ENCODE measurements at regions not wholly inside any gene's neighbourhood (a gene's known extent, or its start where the extent isn't known, plus 50 kb on each side); places are given as distances from the start of the nearest gene placed in this dataset.

DNA sequence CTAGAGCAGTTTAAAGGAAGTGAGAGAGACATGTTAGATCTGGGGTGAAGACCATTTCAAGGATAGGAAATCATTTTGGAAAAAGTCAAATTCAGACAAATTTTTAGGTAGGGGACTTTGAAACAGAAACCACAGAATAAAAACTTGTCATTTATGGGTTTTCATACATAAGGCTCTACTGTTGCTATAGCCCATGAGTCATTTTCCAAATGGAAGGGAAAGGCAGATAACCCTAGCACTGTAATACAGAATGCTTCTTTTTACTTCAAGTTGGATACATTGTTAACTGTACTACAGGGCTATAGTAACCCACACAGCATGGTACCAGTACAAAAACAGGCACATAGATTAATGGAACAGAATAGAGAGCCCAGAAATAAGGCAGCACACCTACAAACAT, 455.4 kb downstream of the EBF1 start:
- DNase-seq: no peak

DNA sequence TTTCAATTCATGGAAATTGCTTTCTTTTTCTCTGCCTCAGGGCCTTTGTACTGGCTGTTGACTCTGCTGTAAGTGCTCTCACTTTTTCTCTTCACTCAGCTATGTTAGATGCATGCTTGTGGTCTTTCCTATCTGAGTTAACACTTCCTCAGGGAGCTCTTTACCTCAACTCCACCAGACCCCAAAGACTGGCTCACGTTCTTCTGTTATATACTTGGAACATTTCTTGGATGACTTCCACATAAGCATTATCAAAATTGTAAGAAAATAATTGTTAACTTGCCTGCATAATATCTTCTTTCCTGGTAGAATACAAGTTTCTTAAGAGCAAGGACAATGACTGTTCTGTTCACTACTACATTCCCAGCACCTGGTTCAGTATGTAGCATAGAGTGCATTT, 455.9 kb downstream of the EBF1 start:
- DNase-seq: no peak

DNA sequence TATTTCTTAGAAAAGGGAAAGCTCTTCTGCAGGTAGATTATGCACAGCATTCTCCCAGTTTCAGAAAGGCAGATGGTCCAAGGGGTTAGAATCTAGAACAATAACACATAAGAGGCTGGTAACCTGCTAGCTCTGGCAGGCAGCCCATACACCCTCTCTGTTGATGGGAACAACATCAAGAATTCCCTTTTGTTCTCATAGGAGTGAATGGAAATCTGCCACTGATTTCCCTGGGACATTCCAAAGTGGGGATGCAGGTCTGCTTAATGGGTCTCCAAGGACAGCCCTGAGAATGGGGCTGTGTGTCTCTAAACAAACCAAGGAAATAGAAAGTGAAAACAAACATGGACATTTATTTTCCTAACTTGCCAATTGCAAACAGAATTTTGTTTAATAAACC, 456.8 kb downstream of the EBF1 start:
- DNase-seq: no peak

DNA sequence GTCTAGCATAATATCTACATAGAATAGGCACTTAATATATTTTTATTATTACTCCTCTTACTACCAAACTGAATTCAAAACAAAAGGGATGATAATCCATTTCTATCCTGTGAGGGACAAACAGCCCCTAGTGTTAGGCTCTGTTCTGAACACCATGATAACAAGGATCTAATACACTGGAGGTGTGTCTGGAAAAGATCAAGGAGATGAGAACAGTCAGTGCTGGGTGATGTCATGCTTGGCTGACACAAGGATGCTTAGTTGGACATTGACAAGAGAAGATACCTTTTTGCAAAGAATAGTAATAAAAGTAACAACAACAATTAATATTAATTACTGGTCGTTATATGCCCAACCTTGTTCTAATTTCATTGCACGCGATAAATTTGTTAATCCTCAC, 458.7 kb downstream of the EBF1 start:
- no peak for DNase-seq

DNA sequence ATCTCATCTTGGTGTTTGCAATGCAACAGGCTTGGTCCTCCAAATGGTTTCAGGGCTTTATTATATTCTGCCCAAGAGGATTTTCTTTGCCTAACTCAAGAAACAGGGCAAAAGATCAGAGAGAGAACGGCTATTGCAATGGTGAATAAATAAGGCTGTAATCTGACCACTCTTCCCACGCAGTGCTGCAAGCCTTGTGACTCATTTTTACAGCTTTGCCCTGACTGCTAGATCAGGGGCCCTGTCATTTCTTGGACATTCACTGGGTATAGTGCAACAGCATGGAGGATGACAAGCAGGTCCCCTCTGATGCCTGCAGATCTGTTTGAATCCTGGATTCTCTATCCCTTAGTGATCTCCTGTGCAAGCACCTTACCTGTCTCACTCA, 459.1 kb downstream of the EBF1 start:
- DNase-seq: peak; percentile 6

DNA sequence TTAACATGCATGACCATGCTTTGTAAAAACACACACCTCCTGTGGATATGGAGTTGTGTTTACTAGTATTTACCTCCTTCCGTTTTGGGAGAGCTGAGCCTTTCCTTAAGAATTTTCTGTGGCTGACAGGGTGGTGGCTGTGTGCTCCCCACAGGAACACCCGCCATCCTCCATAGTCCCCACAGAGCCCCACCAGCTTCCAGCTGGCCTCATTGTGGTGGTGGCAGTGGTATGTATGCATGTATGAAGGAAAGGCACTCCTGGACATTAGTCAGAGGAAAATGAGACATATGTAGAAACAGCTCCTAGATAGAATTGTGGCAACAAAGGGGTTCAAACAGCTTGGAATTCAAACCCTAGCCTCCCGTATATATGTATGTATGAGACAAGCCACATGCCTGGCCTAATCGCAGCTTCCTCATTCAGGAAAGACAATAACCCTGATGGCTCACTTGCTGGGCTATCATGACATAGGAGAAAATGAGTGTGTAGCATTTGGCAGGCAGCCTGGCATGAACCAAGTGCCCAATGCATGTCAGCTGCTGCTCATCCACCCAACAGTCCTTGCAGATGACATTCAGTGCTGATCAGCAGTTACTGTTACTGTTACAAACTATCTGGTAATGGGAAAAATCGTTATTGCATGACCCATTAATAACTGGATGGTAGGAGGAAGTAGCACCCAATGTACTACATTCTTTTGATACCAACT, 459.7 kb downstream of the EBF1 start:
- DNase-seq: no peak

DNA sequence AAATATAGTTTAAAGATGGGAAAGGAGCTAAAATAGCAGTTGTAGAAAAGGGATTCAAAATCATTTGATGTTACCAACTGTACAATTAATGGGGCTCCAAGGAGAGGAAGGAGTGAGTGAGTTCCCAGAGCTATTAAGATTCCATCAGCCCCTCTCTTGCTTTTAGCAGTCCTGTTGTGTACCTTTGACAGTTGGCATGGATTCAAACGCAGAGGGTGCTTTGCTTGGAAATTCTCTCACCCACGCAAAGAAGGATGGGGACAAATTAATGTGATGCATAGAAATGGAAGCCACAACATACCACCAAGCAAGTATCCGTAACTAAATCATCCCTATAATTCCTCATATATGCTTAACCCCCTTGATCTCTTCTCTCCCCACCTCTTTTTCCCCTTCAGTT, 461.3 kb downstream of the EBF1 start:
- DNase-seq: no peak

DNA sequence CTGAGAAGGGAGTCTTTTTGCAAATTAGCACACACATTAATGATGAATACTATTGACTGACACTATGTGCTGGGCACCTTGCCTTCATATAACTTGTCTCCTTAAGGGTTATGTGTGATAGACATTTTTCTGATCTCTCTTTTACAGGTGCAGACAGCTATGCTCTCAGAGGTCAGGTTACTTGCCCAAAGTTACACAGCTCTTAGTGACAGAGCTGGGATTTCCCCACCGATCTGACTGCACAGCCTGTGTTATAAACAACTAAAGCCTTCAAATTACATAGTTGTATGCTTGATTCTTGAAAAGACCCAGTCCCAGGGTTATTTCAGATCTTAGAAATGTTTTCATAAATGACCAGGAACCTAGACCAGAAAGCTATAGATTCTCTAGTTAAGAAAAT, 462.7 kb downstream of the EBF1 start:
- no peak for DNase-seq

DNA sequence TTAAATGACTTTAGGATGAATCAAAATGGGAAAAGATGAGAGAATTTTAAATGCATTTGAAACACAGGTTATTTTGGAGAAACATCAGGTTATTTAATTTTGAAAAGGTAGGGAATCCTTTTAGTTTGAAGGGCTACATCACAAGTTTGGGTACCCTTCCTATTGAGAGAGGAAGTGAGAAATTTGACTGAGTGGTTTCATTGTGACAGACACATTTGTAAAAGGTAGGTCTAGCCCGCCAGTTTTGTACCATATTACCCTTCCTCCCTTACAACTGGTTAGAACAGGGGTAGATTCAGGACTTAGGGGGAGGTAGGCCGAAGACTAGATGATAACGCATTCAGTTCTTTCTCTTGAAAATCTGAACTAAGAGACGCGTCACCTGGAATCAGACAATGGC, 464.2 kb downstream of the EBF1 start:
- no peak for DNase-seq

DNA sequence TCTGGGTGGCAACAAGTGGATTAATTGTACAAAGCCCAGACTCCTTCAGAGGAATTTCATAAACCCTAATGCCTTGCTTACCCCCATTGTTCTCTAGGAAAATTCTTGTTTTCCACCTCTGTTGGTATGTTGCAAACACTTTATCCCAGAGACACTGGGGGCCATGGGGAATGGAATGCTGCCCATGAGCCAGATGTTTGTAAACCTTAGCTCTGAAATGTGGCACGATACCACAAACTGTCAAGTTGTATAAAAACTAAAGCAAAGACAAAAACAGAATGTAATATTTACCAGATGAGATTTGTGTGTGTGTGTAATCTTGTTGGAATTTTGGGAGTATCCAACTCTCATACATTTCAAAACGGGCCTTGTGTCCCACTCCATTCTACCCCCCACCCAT, 465.0 kb downstream of the EBF1 start:
- DNase-seq: no peak

DNA sequence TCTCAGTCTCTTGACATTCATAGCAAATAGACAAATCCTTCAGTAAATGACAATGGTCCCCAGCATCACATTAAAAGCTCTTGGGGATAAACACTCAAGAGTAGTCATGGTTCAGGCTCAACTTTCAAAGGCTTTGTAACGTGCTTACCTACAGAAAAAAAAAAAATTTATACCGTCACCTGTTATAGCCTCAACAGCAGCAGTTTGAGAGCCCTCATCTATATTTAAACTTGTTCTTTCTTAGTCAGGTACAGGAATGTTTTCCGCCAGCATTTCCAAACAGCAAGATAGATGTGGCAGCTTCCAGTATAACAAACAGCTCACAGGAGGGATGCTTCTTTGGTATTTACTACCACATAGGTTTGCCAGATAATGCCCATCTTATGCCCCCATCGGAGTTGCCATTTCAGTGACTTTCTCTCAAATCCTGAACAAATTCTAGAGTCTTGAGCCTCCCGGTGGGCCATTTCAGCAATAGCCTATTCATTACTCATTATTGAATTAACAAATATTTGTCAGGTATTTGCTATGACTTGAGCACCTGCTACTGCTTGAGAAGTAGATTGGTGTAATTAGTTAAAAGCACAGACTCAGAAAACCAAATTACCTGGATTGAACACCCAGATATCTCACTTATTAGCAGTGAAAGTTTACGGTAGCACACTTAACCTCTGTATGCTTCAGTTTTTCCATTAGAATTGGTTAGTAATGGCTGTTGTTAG, 470.0 kb downstream of the EBF1 start:
- DNase-seq: no peak

DNA sequence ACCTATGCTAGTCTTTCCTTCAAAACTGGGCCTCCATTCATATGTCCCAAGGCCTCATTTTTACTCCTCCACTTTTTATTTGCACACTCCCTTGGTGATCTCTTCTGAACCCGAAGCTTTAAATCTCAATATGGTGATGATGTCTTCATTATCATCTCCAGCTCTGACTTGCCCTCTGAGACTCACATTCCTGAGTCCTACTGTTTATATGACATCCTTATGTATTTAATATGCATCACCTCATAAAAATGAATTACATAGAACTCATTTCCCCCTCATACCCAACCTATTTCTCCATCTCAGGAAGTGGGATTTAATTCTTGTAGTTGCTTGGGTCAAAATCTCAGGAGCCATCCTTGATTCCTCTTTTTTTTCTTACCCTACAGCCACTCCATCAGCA, 473.0 kb downstream of the EBF1 start:
- no peak for DNase-seq

DNA sequence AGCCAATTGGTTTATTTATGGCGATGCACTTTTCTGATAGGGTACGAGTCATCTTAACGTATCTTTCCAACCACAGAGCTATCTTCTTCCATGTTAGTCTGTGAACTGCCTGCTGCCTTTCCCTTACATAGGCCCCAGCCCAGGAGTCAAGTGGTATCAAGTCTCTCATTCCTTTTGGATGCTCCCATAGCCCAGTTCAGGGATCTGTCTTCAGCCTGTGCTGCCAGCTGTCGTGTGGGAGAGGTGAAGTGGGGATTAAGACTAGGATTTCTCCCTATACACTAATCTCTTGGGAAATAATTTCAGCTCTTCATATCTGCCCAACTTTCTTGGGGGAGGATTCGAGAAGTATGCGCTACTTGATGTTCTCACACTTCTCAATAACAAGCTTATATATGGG, 475.7 kb downstream of the EBF1 start:
- no peak for DNase-seq

DNA sequence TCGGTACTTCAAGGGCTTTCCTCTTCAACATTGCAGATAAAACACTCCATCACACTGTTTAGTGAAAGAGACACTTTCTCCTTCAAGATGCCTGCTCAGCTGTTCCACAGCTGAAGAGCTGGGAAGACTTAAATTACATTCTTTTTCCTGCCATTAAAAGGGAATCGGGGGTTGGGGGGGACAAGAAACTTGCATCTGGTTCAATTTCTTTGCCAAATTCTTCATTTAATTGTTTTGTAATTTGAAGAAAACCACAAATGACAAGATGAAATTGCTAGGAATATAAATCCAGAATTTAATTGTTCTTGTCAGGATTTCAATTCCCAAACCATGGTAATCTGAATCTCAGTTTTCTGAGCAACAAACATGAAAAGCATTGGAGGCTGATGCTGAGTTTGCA, 478.3 kb downstream of the EBF1 start:
- DNase-seq: no peak

DNA sequence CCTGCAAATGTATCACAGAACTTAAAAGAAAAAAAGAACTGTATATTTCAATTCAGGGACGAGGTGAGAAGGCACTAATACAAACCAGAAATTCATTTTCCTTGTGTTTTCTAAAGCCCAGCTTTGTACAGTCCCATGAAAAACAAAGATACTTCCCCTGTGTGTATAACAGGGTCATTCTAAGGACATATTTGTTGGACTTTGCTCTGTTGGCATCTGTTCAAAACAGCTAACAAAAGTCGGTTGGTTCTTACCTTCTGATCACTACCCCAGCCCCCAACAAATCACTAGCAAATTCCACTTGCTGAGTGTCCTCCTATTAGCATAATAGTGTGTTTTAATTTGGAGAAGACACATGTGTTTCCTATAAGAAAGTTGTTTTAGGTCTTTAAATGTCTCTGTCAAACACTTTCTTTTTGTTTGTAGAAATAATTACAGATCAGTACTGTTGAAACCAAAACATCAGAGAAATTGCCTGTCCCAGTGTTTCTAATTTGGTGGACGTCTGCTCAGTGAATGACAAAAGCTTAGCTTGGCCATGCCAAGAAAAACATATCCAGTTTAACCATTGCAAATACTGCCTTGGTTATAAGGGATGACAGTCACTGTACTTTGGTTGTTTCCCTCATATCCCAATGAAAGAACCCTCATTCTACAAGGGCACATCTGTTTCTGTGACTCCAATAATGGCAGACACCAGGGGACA, 480.5 kb downstream of the EBF1 start:
- no peak for DNase-seq

DNA sequence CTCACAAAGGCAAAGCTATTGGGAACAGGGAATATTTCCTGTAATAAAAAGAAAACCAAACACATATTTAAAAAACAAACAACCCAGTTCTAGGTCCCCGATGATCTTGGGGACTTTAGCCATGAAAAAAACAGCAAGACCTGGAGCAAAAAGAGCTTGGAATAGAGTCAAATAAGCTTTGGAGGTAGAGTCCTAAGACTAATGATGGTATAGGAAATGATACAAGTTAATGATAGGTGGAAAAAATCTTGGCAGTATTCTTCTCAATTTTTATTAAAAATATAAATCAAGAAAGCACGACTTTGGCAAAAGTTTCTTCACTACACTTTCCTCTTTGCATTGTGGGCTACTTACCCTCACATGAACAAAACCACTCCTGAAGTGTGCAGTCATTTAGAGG, 481.5 kb downstream of the EBF1 start:
- DNase-seq: no peak

DNA sequence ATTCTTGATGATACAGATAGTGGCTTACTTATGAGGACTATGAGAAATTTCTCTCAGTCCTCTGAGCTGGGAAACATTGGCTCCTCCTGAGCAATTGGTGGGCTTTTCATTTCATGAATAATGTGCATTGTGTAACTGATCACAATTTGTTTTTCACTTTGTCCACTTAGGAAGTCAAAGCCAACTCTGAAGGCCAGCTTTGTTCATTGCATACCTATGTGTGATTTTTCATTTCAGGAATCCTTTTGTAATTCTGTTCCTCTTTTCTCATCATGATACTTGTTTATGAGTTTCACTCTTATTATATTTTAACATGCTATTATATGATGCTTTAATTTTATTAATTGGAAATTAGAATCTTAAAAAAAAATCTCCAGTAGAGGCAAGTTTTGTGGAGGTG, 483.0 kb downstream of the EBF1 start:
- no peak for DNase-seq

DNA sequence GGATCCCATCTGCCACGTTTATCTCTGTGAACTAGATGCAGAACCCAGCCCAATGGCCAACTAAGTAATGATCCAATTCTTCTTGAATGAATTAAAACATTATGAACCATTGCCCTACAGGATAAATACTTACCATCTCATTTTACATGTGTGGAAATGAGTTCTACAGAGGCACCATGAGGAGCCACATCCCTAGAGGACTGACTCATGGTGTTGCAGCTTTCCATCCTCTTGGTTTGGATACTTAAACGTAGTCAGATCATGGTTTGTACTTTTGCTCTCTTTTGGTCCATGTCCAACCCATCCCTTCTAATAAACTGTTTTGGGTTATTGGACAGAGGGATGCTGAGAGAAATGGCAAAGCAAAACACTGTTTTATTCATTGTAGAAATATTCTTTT, 484.8 kb downstream of the EBF1 start:
- DNase-seq: no peak

DNA sequence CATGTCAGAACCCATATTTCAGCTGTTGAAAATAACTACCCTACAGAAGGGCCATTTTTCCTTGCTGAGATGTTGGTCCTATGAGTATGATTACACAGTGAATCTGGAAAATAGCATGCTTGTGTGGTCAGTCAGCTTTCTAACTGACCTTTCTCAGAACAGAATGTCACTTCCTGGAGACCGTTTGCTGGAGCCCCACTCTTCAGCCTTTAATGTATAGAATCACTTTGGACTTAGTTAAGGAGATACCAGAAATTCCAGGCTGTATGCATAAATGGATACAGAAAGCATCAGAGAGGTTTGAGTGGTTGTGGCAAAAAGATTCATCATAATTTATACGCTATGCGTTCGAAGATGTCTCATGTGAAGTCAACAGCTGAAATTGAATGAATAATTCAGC, 488.1 kb downstream of the EBF1 start:
- DNase-seq: no peak

DNA sequence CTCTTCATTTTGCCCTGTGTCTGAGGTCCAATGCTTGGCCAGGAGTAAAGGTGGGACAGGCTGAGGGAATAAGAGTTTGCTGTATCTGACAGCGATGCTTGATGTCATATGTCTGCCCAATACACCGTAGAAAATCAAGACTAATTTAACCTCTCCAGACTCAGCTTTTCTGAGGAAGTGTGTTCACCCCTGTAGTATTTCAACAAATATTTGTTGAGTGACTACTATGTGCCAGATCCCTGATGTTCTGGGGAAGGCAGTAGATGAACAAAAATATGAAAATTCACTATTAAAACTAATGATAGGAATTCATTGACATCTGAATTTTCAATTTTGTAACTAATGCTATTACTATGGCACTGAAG, 489.7 kb downstream of the EBF1 start:
- DNase-seq: no peak

DNA sequence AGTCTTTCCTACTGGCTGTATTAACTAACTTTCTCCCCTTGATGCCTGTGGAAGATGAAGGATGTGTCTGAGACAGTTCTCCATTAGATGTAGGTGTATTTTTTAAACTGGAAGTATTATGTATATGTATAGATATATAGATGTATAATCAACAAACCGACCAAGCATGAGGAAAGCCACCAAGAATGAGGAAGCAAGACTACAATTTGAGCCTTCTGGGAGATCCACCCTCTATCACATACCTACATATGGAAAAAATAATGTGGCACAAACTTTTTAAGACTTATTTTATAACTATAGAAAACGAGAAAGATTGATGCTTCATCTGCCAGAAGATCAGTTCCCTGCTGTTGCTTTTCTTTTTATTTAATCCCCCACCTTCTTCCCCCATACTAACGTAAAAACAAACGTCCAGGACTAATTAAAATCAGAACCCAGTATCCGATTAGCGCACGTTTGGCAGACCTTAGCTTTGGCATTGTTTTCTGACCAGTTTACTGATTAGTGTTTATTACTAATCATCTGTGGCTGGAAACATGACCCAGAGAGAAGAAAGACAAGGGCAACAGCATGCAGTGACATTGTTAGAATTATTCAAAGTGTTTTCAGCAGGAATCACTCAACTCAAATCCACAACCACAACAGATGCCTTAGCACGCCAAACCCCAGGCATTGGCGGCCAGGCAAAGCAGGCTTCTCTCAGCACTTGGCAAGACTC, 490.2 kb downstream of the EBF1 start:
- no peak for DNase-seq

DNA sequence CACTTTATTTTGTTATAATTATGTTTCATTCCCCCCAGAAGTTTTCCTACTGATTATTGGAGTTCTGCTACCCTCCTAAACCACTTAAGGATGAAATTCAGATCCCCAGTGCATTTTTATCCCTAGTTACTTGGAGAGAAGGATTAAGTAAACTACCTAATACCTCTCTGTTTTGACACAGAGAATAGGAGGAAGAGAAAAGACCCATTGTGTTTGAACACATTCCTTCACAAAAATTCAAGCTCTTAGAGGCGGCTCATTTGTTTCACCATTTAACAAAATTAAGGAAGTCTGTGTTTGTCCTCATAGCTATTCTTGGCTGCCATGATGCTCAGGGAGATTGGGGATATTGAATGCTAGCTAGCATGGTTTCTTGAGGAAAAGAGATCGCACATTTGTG, 492.6 kb downstream of the EBF1 start:
- DNase-seq: no peak

DNA sequence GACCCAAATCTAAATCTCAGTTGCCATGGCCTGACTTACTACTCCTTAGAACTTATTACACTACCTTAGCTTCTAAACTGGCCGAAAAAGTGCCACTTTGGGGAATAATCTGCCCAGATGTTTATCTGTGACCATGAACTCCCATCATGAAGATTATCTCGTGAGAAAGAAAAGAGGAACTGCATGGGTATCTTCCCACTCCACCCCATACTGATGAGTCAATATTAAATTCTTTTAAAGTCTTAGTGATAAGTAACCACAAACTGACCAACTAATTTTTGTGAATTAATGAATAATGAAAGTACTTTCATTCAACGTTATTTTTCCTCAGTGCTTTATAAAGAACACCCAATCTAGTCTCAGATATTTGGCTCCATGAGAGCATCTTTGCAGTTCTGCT, 493.5 kb downstream of the EBF1 start:
- DNase-seq: no peak

DNA sequence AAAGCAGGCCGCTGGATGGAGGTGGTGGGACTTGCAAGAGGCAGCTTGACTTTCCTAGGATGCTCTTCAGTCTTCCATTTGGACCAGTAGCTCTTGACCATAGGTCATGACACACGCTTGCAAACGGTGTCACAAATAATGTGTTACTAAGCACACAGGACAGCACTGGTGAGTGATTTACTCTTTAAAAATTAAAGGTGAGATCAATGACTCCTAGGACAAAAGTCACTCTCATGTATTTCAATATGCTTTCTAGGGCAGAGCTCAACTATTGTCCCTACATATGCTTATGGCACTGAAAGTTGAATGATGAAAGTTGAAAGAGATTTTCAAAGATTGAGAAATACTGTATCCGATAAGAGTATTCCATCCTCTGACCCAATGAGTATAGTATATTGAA, 496.7 kb downstream of the EBF1 start:
- no peak for DNase-seq

Data from amniotic stem cell (primary cell).